Peyer's patch (tissue), 4 donors: ENCODE measurements at regions not wholly inside any gene's neighbourhood (a gene's known extent, or its start where the extent isn't known, plus 50 kb on each side); places are given as distances from the start of the nearest gene placed in this dataset.

Source experiments
- CTCF ChIP-seq, 6 experiments: fragments of 450-650 bp in 4 of 6; fragments of 200-600 bp in 2 of 6; sonication (generic) in 1 of 6; IDR thresholded peaks; one replicate each; pipeline ENCODE4 v1.5.1; 2017 to 2019; ENCODE audit warnings: antibody characterized with exemption in 6 of 6, mild to moderate bottlenecking in 3 of 6, moderate library complexity in 1 of 6
- POLR2A ChIP-seq, 2 donors: fragments of 450-650 bp; IDR thresholded peaks; one replicate each; pipeline ENCODE4 v1.5.1; 2017; ENCODE audit warnings: antibody characterized with exemption in 2 of 2, mild to moderate bottlenecking in 2 of 2, moderate library complexity in 2 of 2

- TF ChIP-seq POLR2A (IDR thresholded peaks at IDR 0.05) (no peak), CTCF (IDR thresholded peaks at IDR 0.05) (no peak)
These were observed 569.6 kb downstream of the BRINP3 start for GRCh38 chr1:189908113-189908512.
